ENCODE measurements at regions not wholly inside any gene's neighbourhood (a gene's known extent, or its start where the extent isn't known, plus 50 kb on each side); places are given as distances from the start of the nearest gene placed in this dataset.

DNA sequence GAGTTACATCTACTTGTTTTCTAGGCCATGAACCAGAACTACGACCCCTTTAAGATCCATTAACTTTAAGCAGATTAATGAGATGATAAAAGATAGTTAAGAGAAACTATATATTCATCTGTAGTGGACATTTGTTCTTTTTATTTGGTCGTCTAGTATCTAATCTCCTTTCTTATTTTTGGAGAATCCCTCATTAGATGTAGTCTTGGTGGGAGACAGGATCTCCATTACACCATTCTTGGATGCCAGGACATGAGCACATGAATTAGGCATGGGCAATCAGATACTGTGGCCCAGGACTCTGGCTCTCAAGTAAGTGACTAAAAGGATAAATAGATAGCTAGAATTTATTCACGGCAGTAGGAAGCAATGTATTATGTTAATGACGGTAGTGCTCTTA, 245.0 kb downstream of the ATP23 start:
- Histone ChIP-seq H3K27me3 (ENCODE audit: control insufficient read depth, low read length) (no peaks in the 10 kb centered on the region), H3K4me2 (ENCODE audit: low read length) (no peak overlapping the region), H3K27ac (ENCODE audit: low read depth, low read length) (no peak overlapping the region), H3K79me2 (ENCODE audit: control insufficient read depth, low read length) (no peaks in the 10 kb centered on the region), H3K36me3 (ENCODE audit: control insufficient read depth, low read length) (no peaks in the 10 kb centered on the region), H3K9me2 (replicated peaks; ENCODE audit: control insufficient read depth, low read length) (no peaks in the 10 kb centered on the region), H3K4me3 (ENCODE audit: low read length) (no peak overlapping the region), H4K20me1 (ENCODE audit: control insufficient read depth, insufficient read depth, low read depth, low read length) (no peaks in the 10 kb centered on the region), H3K4me1 (ENCODE audit: control insufficient read depth, low read length) (peaks cover 6% of the 10 kb centered on the region; the same call in 1 of the 2 replicates), H3F3A (ENCODE audit: control insufficient read depth, insufficient read depth) (no peaks in the 10 kb centered on the region), H3K9me3 (ENCODE audit: control insufficient read depth, insufficient read depth, low read length) (peaks cover 15% of the 10 kb centered on the region; the same call in 1 of the 2 replicates)
- TF ChIP-seq EZH2phosphoT487 (IDR thresholded peaks at IDR 0.05; ENCODE audit: borderline replicate concordance, low read length) = no peak
- TF ChIP-seq, protein P1, sequence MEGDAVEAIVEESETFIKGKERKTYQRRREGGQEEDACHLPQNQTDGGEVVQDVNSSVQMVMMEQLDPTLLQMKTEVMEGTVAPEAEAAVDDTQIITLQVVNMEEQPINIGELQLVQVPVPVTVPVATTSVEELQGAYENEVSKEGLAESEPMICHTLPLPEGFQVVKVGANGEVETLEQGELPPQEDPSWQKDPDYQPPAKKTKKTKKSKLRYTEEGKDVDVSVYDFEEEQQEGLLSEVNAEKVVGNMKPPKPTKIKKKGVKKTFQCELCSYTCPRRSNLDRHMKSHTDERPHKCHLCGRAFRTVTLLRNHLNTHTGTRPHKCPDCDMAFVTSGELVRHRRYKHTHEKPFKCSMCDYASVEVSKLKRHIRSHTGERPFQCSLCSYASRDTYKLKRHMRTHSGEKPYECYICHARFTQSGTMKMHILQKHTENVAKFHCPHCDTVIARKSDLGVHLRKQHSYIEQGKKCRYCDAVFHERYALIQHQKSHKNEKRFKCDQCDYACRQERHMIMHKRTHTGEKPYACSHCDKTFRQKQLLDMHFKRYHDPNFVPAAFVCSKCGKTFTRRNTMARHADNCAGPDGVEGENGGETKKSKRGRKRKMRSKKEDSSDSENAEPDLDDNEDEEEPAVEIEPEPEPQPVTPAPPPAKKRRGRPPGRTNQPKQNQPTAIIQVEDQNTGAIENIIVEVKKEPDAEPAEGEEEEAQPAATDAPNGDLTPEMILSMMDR (IDR thresholded peaks at IDR 0.05; ENCODE audit: low read depth, low read length, poor library complexity, severe bottlenecking) = no peak

- TF ChIP-seq, protein P1 (IDR thresholded peaks at IDR 0.05; ENCODE audit: low read depth, low read length, poor library complexity, severe bottlenecking) = no peak
- no peak for TF ChIP-seq EZH2phosphoT487 (IDR thresholded peaks at IDR 0.05; ENCODE audit: borderline replicate concordance, low read length)
- H3K27me3 ChIP-seq (ENCODE audit: control insufficient read depth, low read length) = no peaks in the 10 kb centered on the region
- H3K4me3 ChIP-seq (ENCODE audit: low read length) = no peak overlapping the region
- no peaks in the 10 kb centered on the region for H3K36me3 ChIP-seq (ENCODE audit: control insufficient read depth, low read length)
- no peaks in the 10 kb centered on the region for H4K20me1 ChIP-seq (ENCODE audit: control insufficient read depth, insufficient read depth, low read depth, low read length)
- no peaks in the 10 kb centered on the region for H3F3A ChIP-seq (ENCODE audit: control insufficient read depth, insufficient read depth)
- no peak overlapping the region for H3K27ac ChIP-seq (ENCODE audit: low read depth, low read length)
- no peaks in the 10 kb centered on the region for H3K9me2 ChIP-seq (replicated peaks; ENCODE audit: control insufficient read depth, low read length)
- no peaks in the 10 kb centered on the region for H3K79me2 ChIP-seq (ENCODE audit: control insufficient read depth, low read length)
- H3K4me2 ChIP-seq (ENCODE audit: low read length) = no peak overlapping the region
- peaks cover 15% of the 10 kb centered on the region; the same call in 1 of the 2 replicates for H3K9me3 ChIP-seq (ENCODE audit: control insufficient read depth, insufficient read depth, low read length)
- H3K4me1 ChIP-seq (ENCODE audit: control insufficient read depth, low read length) = peaks cover 6% of the 10 kb centered on the region; the same call in 1 of the 2 replicates
Measured at GRCh38 chr12:58186914-58187313, 245.5 kb downstream of the ATP23 start.

DNA sequence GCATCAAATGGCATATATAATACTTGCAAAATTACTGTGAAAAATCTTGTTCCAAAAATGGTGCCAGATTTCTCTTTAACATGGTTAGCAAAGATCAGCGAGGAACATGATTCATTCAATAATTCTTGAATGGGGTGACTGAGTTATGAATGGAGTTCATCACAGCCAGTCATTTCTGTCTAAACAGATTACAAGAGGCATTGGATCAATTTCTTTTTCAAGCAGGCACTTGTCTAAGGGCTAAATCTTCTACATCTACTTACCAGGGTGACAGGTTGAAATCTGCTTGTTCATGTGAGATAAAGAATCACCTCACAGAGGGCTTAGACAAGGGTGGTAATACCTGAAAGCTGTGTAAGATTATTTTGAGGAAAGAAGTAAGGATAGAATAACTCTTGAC, 247.7 kb downstream of the ATP23 start:
- Histone ChIP-seq H3K4me1 (ENCODE audit: control insufficient read depth, low read length) (peaks cover 6% of the 10 kb centered on the region; the same call in 1 of the 2 replicates), H3K9me2 (replicated peaks; ENCODE audit: control insufficient read depth, low read length) (no peaks in the 10 kb centered on the region), H3K4me2 (ENCODE audit: low read length) (no peak overlapping the region), H3K9me3 (ENCODE audit: control insufficient read depth, insufficient read depth, low read length) (peaks cover 15% of the 10 kb centered on the region; the same call in 1 of the 2 replicates), H3K4me3 (ENCODE audit: low read length) (no peak overlapping the region), H3K27me3 (ENCODE audit: control insufficient read depth, low read length) (no peaks in the 10 kb centered on the region; the same call in 1 of the 2 replicates), H3K79me2 (ENCODE audit: control insufficient read depth, low read length) (no peaks in the 10 kb centered on the region), H3F3A (ENCODE audit: control insufficient read depth, insufficient read depth) (no peaks in the 10 kb centered on the region), H3K27ac (ENCODE audit: low read depth, low read length) (no peak overlapping the region), H4K20me1 (ENCODE audit: control insufficient read depth, insufficient read depth, low read depth, low read length) (no peaks in the 10 kb centered on the region), H3K36me3 (ENCODE audit: control insufficient read depth, low read length) (no peaks in the 10 kb centered on the region)
- TF ChIP-seq EZH2phosphoT487 (IDR thresholded peaks at IDR 0.05; ENCODE audit: borderline replicate concordance, low read length) = no peak
- TF ChIP-seq, protein P1 (IDR thresholded peaks at IDR 0.05; ENCODE audit: low read depth, low read length, poor library complexity, severe bottlenecking) = no peak

Measured in DOHH2 (cell line).